Type B pancreatic cell (in vitro differentiated cells): ENCODE measurements at regions not wholly inside any gene's neighbourhood (a gene's known extent, or its start where the extent isn't known, plus 50 kb on each side); places are given as distances from the start of the nearest gene placed in this dataset.
A peak's percentile ranks its signal among the peaks of the same experiment; 100 is the strongest.

ENCODE experiments used
- DNase-seq: peaks from one replicate; pipeline ENCODE4 v3.0.0; 2021; ENCODE audit warnings: mixed read lengths; ENCODE audit not compliant: unreplicated experiment; ENCODE audit errors: extremely low spot score
- H3K27ac Mint-ChIP-seq: 2 replicates; pipeline ENCODE4 v1.8.0; 2021; ENCODE audit warnings: mild to moderate bottlenecking, mixed read lengths
- H3K27me3 Mint-ChIP-seq: 2 replicates; pipeline ENCODE4 v1.8.0; 2021; ENCODE audit warnings: mixed read lengths
- H3K36me3 Mint-ChIP-seq: 2 replicates; pipeline ENCODE4 v1.8.0; 2021; ENCODE audit warnings: mixed read lengths
- H3K4me1 Mint-ChIP-seq: one replicate; pipeline ENCODE4 v1.8.0; 2021; ENCODE audit warnings: mixed read lengths; ENCODE audit not compliant: unreplicated experiment
- H3K4me3 Mint-ChIP-seq: 2 replicates; pipeline ENCODE4 v1.8.0; 2021; ENCODE audit warnings: mild to moderate bottlenecking, mixed read lengths
- H3K9me3 Mint-ChIP-seq: 2 replicates; pipeline ENCODE4 v1.8.0; 2021; ENCODE audit warnings: mixed read lengths
- TF ChIP-seq, protein P1 (sequence below): fragments of 200-600 bp; sonication (generic); conservative IDR thresholded peaks from 2 replicates; pipeline ENCODE4 v1.5.0; 2021; ENCODE audit warnings: antibody characterized with exemption, mild to moderate bottlenecking

DNA sequence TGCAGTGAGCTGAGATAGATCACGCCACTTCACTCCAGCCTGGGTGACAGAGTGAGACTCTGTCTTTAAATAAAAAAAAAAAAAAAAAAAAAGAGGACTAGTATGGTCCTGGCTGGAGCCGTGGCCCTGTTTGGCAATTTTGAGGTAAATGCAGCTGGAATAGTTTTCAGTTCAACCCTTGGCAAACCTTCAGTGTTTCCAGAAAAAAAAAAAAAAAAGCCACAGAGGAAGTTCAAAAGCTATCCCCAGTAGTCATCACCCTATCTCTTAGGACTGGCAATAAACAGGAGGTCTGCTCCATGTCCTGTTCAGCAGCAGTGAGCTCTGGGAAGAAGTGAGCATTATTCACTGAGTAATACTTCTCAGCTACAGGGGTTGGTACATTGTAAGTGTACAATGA, 56.8 kb upstream of the ERRFI1 start:
- Mint-ChIP-seq H3K4me1 (peaks cover 22% of the 10 kb centered on the region), H3K36me3 (no peaks in the 10 kb centered on the region), H3K4me3 (no peak overlapping the region), H3K27ac (no peak overlapping the region), H3K27me3 (no peaks in the 10 kb centered on the region), H3K9me3 (peaks cover 3% of the 10 kb centered on the region)
- no peak for DNase-seq
- TF ChIP-seq, protein P1, sequence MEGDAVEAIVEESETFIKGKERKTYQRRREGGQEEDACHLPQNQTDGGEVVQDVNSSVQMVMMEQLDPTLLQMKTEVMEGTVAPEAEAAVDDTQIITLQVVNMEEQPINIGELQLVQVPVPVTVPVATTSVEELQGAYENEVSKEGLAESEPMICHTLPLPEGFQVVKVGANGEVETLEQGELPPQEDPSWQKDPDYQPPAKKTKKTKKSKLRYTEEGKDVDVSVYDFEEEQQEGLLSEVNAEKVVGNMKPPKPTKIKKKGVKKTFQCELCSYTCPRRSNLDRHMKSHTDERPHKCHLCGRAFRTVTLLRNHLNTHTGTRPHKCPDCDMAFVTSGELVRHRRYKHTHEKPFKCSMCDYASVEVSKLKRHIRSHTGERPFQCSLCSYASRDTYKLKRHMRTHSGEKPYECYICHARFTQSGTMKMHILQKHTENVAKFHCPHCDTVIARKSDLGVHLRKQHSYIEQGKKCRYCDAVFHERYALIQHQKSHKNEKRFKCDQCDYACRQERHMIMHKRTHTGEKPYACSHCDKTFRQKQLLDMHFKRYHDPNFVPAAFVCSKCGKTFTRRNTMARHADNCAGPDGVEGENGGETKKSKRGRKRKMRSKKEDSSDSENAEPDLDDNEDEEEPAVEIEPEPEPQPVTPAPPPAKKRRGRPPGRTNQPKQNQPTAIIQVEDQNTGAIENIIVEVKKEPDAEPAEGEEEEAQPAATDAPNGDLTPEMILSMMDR: no peak

DNA sequence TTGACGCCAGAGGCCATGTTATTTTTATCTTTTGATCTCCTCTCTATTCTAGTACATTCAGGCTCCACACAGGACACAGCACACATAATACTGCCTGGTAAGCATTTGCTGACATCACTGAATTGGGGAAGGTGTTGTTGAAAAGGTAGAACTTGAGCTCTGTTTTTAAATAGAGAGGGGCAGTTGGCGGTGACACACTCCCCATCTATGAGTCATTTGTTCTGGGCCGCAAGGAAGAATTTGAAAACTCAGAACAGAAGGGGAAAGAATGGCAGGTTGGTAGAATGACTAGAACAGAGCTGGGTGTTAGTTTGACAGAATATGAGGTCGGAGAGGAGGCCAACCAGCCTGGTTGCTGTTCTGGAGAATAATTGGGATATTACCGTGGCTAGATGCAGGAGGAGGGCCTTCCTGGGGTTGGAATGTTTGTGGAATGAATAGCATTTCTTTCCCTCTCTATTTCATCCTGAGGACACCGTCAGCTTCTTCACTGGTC, 52.1 kb upstream of the ERRFI1 start:
- no peaks in the 10 kb centered on the region for H3K36me3 Mint-ChIP-seq
- H3K4me3 Mint-ChIP-seq: peak overlapping the region; percentile 37
- TF ChIP-seq, protein P1: no peak
- H3K27me3 Mint-ChIP-seq: no peaks in the 10 kb centered on the region
- DNase-seq: no peak
- H3K27ac Mint-ChIP-seq: peak overlapping the region; percentile 92
- peaks cover 36% of the 10 kb centered on the region for H3K4me1 Mint-ChIP-seq
- peaks cover 3% of the 10 kb centered on the region for H3K9me3 Mint-ChIP-seq

DNA sequence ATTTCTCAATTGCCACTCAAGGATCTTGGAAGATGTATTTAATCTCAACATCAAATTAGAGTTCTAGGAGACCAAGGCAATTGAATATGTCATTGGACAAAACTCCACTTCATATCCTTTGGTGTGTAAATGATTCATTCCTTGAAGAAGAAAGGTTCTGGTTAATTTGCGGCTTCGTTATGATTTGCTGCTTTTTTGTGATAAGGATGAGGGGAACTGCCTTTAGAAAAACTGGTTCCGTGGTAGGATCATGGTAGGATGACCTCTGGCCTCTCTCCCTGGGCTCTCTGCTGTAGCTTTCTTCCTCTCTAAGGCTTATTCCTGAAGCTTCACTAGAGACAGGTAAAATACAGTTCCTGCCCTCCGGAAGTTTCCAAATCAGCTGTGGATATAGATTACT, 51.5 kb upstream of the ERRFI1 start:
- peak overlapping the region; percentile 92 for H3K27ac Mint-ChIP-seq

DNA sequence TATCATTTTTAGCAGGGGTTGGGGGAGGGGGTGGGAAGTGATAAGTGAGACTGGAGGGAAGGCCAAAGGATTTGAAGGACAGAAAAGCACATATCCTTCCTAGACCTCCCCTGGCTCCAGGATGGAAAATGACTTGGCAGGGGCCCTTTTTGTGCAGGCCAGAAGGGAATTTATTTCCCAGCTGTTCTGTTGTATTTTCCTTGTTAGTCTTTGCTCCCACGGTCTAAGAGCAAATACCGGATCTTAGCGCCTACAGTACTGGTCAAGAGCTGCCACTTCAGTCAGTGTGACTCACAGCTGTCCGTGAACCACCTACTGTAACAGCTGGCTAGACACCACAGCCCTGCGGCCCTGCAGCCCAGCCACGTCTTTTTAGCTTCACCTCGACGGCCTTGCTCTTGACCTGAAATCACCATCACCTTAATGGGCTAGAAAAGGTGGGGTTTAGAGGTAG, 51.0 kb upstream of the ERRFI1 start:
- TF ChIP-seq, protein P1: no peak
- DNase-seq: no peak
- H3K36me3 Mint-ChIP-seq: no peaks in the 10 kb centered on the region
- H3K9me3 Mint-ChIP-seq: peaks cover 3% of the 10 kb centered on the region
- peaks cover 36% of the 10 kb centered on the region for H3K4me1 Mint-ChIP-seq
- H3K27ac Mint-ChIP-seq: peak overlapping the region; percentile 92
- no peaks in the 10 kb centered on the region for H3K27me3 Mint-ChIP-seq
- no peak overlapping the region for H3K4me3 Mint-ChIP-seq

More for the DNA sequence above, 51.5 kb upstream of the ERRFI1 start:
- Mint-ChIP-seq H3K4me3 (peak overlapping the region; percentile 16), H3K36me3 (no peaks in the 10 kb centered on the region), H3K27me3 (no peaks in the 10 kb centered on the region), H3K4me1 (peaks cover 36% of the 10 kb centered on the region), H3K9me3 (peaks cover 3% of the 10 kb centered on the region)
- TF ChIP-seq, protein P1: no peak
- no peak for DNase-seq

DNA sequence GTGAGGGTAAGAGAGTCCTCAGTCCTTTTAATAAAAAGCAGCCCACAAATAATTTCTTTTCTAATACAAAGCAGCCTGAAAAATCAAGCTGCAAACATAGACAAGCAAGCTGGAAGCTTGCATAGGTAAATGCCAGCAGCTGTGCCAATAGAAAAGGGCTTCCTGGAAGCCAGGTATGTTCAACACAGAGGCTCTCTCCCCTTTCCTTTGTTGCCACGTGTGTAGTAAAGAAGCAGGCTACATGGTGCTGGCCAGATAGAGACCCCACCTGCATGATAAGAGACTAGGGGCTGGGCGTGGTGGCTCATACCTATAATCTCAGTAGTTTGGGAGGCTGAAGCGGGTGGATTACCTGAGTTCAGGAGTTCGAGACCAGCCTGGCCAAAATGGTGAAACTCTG, 50.1 kb upstream of the ERRFI1 start:
- peak overlapping the region; percentile 55 for H3K27ac Mint-ChIP-seq
- H3K4me1 Mint-ChIP-seq: peaks cover 36% of the 10 kb centered on the region
- no peaks in the 10 kb centered on the region for H3K36me3 Mint-ChIP-seq
- DNase-seq: no peak
- H3K4me3 Mint-ChIP-seq: no peak overlapping the region
- H3K9me3 Mint-ChIP-seq: peaks cover 3% of the 10 kb centered on the region
- H3K27me3 Mint-ChIP-seq: no peaks in the 10 kb centered on the region
- TF ChIP-seq, protein P1: no peak
